ENCODE measurements at regions not wholly inside any gene's neighbourhood (a gene's known extent, or its start where the extent isn't known, plus 50 kb on each side); places are given as distances from the start of the nearest gene placed in this dataset.

DNA sequence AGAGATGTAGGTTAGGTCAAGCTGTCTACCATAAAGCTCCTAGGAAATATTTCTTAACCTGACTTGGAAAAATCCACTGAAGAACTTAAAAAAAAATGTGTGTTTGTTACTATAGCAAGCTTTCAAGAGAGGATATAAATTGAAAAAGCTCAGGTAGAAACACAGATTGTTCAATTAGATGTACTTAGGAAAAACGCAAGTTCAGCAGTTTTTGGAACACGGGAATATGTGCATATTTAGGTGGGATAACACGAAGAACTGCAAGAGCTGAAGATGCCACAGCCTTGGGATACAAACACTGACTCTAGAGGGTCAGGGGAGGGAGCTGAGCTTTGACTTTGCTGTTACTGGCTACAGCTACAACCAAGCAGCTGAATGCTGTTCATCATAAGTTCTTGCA, 77.8 kb upstream of the FSHB start:
- DNase-seq (ENCODE audit: low spot score): no peak
- no peak for TF ChIP-seq CTCF (IDR thresholded peaks at IDR 0.05; ENCODE audit: extremely low read depth, missing control alignments)

- TF ChIP-seq CTCF (IDR thresholded peaks at IDR 0.05; ENCODE audit: extremely low read depth, missing control alignments): no peak
- no peak for DNase-seq (ENCODE audit: low spot score)
These were observed 75.4 kb upstream of the FSHB start for GRCh38 chr11:30155428-30155827.

DNA sequence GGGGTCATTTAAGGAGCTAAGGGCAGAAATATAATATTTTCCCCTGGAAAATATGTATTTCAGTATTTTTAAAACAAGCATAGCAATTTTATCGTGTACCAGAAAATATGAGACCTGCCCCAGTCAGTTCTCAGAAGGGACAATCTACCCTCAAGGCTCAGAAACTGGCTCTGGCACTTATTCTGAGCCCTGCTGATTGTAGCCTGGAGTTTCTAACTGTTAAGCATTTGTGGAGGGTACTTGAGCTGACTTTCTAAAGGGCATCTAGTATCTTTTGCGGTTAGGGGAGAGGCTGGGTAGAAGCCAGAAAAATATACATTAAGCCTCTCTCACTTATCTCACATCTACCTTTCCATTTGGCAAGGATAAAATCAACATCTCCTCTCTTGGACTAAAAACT, 71.3 kb upstream of the FSHB start:
- no peak for TF ChIP-seq CTCF (IDR thresholded peaks at IDR 0.05; ENCODE audit: extremely low read depth, missing control alignments)
- DNase-seq (ENCODE audit: low spot score): no peak

DNA sequence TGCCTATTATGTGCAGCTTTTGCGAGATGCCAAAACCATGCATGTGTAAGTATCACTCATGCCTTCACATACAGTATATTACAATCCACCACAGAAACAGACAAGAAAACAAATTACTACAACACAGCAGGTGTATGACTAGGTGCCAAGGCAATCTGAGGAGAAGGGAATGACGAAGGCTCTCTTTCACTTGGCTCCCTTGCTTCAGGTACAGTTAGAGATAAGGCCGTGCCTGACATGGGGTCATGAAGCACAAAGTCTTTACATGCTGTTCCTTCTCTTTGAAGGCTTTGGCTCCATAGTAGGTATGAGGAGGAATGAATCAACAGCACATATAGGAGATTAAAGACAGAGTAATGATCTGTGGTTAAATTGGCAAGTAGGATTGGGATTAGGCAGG, 65.2 kb upstream of the FSHB start:
- no peak for TF ChIP-seq CTCF (IDR thresholded peaks at IDR 0.05; ENCODE audit: extremely low read depth, missing control alignments)
- no peak for DNase-seq (ENCODE audit: low spot score)

GRCh38 chr11:30171661-30172060, 59.2 kb upstream of the FSHB start:
- no peak for TF ChIP-seq CTCF (IDR thresholded peaks at IDR 0.05; ENCODE audit: extremely low read depth, missing control alignments)
- no peak for DNase-seq (ENCODE audit: low spot score)

GRCh38 chr11:30172158-30172557, 58.7 kb upstream of the FSHB start:
- no peak for DNase-seq (ENCODE audit: low spot score)

DNA sequence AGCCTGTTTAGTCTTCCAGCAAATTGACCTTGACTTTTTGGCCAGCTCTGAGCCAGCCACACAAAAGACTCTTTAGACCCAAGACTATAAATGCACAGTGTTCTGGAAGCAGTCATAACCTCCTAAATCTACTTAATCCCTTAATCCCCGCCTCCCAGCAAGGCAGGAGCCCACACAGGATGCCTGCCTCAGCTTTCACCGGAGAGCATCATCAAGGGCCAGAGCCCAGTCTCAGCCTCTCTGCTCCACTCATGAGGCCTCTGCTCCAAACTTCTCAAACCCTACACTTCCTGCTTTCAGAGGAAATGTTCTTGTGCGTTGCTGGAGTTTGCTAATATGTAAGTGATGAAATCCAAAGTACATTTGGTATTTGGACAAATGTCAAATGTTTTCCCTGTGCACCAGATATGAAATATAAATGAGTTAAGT, 57.9 kb upstream of the FSHB start:
- no peak for TF ChIP-seq CTCF (IDR thresholded peaks at IDR 0.05; ENCODE audit: extremely low read depth, missing control alignments)
- no peak for DNase-seq (ENCODE audit: low spot score)

More at GRCh38 chr11:30172158-30172557, 58.7 kb upstream of the FSHB start:
- no peak for TF ChIP-seq CTCF (IDR thresholded peaks at IDR 0.05; ENCODE audit: extremely low read depth, missing control alignments)
